NB4 (cell line): ENCODE measurements at regions not wholly inside any gene's neighbourhood (a gene's known extent, or its start where the extent isn't known, plus 50 kb on each side); places are given as distances from the start of the nearest gene placed in this dataset.
A peak's percentile ranks its signal among the peaks of the same experiment; 100 is the strongest.
"Not testable (repeated sequence)": the region's sequence is repeated elsewhere in the genome, so short reads cannot be mapped to it uniquely, and the experiment has no call there.

Experiments used
- DNase-seq: peaks from one replicate; pipeline ENCODE4 v3.0.0; 2010; ENCODE audit warnings: low read depth
- H3K4me3 ChIP-seq: one replicate; pipeline ENCODE4 v1.5.1; 2011; ENCODE audit warnings: mild to moderate bottlenecking, low read depth, low read length, moderate library complexity
- CTCF ChIP-seq: IDR thresholded peaks from one replicate; pipeline ENCODE4 v1.5.1; 2012; ENCODE audit warnings: low read depth, low read length
- MAX ChIP-seq: IDR thresholded peaks from 2 replicates; pipeline ENCODE4 v1.6.1; 2011; ENCODE audit warnings: low read depth, low read length
- MYC ChIP-seq: IDR thresholded peaks from 2 replicates; pipeline ENCODE4 v1.6.1; 2011; ENCODE audit warnings: low read depth, low read length
- POLR2A ChIP-seq: IDR thresholded peaks from 2 replicates; pipeline ENCODE4 v1.6.1; 2011; ENCODE audit warnings: mild to moderate bottlenecking; ENCODE audit not compliant: insufficient read length; ENCODE audit errors: extremely low read depth

- not testable (repeated sequence) for H3K4me3 ChIP-seq, DNase-seq
Observed at GRCh38 chr1:24268555-24268954, 50.6 kb upstream of the GRHL3 start.

GRCh38 chr1:24266998-24267397, 52.2 kb upstream of the GRHL3 start:
- H3K4me3 ChIP-seq: no peak overlapping the region
- DNase-seq: no peak
- no peak for TF ChIP-seq CTCF
- no peak for TF ChIP-seq POLR2A
- TF ChIP-seq MAX: no peak
- TF ChIP-seq MYC: no peak

GRCh38 chr1:24266398-24266941, 52.7 kb upstream of the GRHL3 start:
- DNase-seq: peak; percentile 35

GRCh38 chr1:24263746-24264145, 55.4 kb upstream of the GRHL3 start:
- TF ChIP-seq MYC: no peak
- no peak for TF ChIP-seq POLR2A
- no peak for TF ChIP-seq MAX
- no peak for TF ChIP-seq CTCF
- DNase-seq: no peak
- H3K4me3 ChIP-seq: no peak overlapping the region

More at GRCh38 chr1:24266398-24266941, 52.7 kb upstream of the GRHL3 start:
- no peak overlapping the region for H3K4me3 ChIP-seq
- no peak for TF ChIP-seq POLR2A
- TF ChIP-seq CTCF: no peak
- no peak for TF ChIP-seq MYC
- no peak for TF ChIP-seq MAX

- TF ChIP-seq MYC: no peak
- TF ChIP-seq MAX: no peak
- no peak for TF ChIP-seq POLR2A
- no peak for TF ChIP-seq CTCF
- no peak for DNase-seq
- H3K4me3 ChIP-seq: no peak overlapping the region
Observed at GRCh38 chr1:24263211-24263610, 55.9 kb upstream of the GRHL3 start.

GRCh38 chr1:24261977-24262376, 57.2 kb upstream of the GRHL3 start:
- TF ChIP-seq POLR2A: no peak
- no peak for TF ChIP-seq MYC
- TF ChIP-seq CTCF: no peak
- TF ChIP-seq MAX: no peak
- H3K4me3 ChIP-seq: no peak overlapping the region
- no peak for DNase-seq
